ENCODE measurements at regions not wholly inside any gene's neighbourhood (a gene's known extent, or its start where the extent isn't known, plus 50 kb on each side); places are given as distances from the start of the nearest gene placed in this dataset.
A peak's percentile ranks its signal among the peaks of the same experiment; 100 is the strongest.

GRCh38 chr4:146029147-146029546 lies 90.5 kb upstream of the ZNF827 start:
- no peak overlapping the region for H3K18ac ChIP-seq (ENCODE audit: extremely low read depth, low read length)
- no peaks in the 10 kb centered on the region for H3K79me1 ChIP-seq (ENCODE audit: low read depth, low read length)
- no peak overlapping the region for H3K4ac ChIP-seq (replicated peaks; ENCODE audit: insufficient read length, low read depth, low read length)
- no peak overlapping the region for H3K27ac ChIP-seq (ENCODE audit: low read depth, low read length)
- no peaks in the 10 kb centered on the region for H3K9me3 ChIP-seq (ENCODE audit: insufficient read depth in 2 of 2, low read depth in 1 of 2, low read length in 1 of 2)
- H3K79me2 ChIP-seq (ENCODE audit: control insufficient read depth in 1 of 2, insufficient read depth in 2 of 2, low read length in 2 of 2), result no peaks in the 10 kb centered on the region
- no peak overlapping the region for H3K14ac ChIP-seq (ENCODE audit: insufficient read length)
- no peak overlapping the region for H3K9ac ChIP-seq (replicated peaks in 1 of 4; ENCODE audit: extremely low read depth in 1 of 4, low read depth in 3 of 4, low read length in 3 of 4)
- FAIRE-seq, result no peak
- TF ChIP-seq CBX8 (IDR thresholded peaks at IDR 0.05; ENCODE audit: borderline replicate concordance, low read depth, low read length), result no peak
- TF ChIP-seq BRCA1 (IDR thresholded peaks at IDR 0.05; ENCODE audit: low read depth, low read length), result no peak
- TF ChIP-seq SP2 (IDR thresholded peaks at IDR 0.05; ENCODE audit: low read length), result no peak
- no peak for TF ChIP-seq NANOG (IDR thresholded peaks at IDR 0.05; ENCODE audit: insufficient read depth, low read depth, low read length, poor library complexity, severe bottlenecking)
- no peak for TF ChIP-seq KDM5A (IDR thresholded peaks at IDR 0.05; ENCODE audit: low read length)
- no peak for TF ChIP-seq BACH1 (IDR thresholded peaks at IDR 0.05; ENCODE audit: low read length)
- no peak for TF ChIP-seq MAFK (IDR thresholded peaks at IDR 0.05; ENCODE audit: low read depth, low read length)
- no peak for TF ChIP-seq GABPA (IDR thresholded peaks at IDR 0.05; ENCODE audit: borderline replicate concordance, insufficient read depth, low read length)
- no peak for TF ChIP-seq FOSL1 (IDR thresholded peaks at IDR 0.05; ENCODE audit: insufficient read depth, low read depth, low read length)
- no peak for TF ChIP-seq JUND (IDR thresholded peaks at IDR 0.05; ENCODE audit: low read length)
- no peak for TF ChIP-seq TBP (IDR thresholded peaks at IDR 0.05; ENCODE audit: low read depth, low read length)
- ChIA-PET CTCF (ENCODE audit: partially characterized antibody) (interaction anchor here (0.6 to 1.9 kb wide), 2 partner anchors 66 to 214 kb away, joined by 3 to 5 read pairs; no protein-coding TSS in a partner anchor), POLR2A (ENCODE audit: partially characterized antibody) (no interaction called here)
- no peaks in the 10 kb centered on the region for H3K27me3 ChIP-seq (replicated peaks in 1 of 4; ENCODE audit: control insufficient read depth in 3 of 4, extremely low read depth in 1 of 4, insufficient read depth in 3 of 4, low read length in 3 of 4)
- H2BK20ac ChIP-seq (ENCODE audit: low read length), result no peak overlapping the region
- no peak overlapping the region for H2BK12ac ChIP-seq (ENCODE audit: low read depth, low read length)
- H2AFZ ChIP-seq (ENCODE audit: low read length), result peak overlapping the region; percentile 45; the same call in 1 of the 2 replicates
- H4K8ac ChIP-seq (ENCODE audit: extremely low read depth, insufficient read depth, low read length), result no peak overlapping the region
- WGBS, 2 experiments (ENCODE audit: extremely low coverage in 1 of 2, insufficient coverage in 1 of 2, insufficient read length in 1 of 2, insufficient replicate concordance in 2 of 2, low coverage in 1 of 2, low lambda C conversion rate in 2 of 2, missing lambda C conversion rate in 1 of 2), result 96% methylated on average over 3 of the region's 3 CpGs; no CpG with 5 or more reads in 1 of the 2 experiments
- H2BK15ac ChIP-seq (ENCODE audit: low read length), result no peak overlapping the region
- no peak overlapping the region for H3K56ac ChIP-seq (replicated peaks; ENCODE audit: insufficient read length, low read depth, low read length)
- no peak overlapping the region for H2AK5ac ChIP-seq (ENCODE audit: low read depth, low read length)
- H3K23me2 ChIP-seq (ENCODE audit: low read depth, low read length), result no peaks in the 10 kb centered on the region; the same call in 1 of the 2 replicates
- H3K4me1 ChIP-seq (replicated peaks in 1 of 4; ENCODE audit: control insufficient read depth in 3 of 4, insufficient read depth in 4 of 4, low read length in 3 of 4), result peaks cover 0 to 6% (median 3%) of the 10 kb centered on the region in 4 experiments; a peak in 4 of 7 replicates
- no peak for DNase-seq (ENCODE audit: low read depth in 1 of 2, low spot score in 2 of 2)
- H3K4me3 ChIP-seq (ENCODE audit: extremely low read depth in 1 of 4, insufficient read depth in 2 of 4, low read depth in 3 of 4, low read length in 4 of 4), result no peak overlapping the region
- no peak overlapping the region for H2BK5ac ChIP-seq (ENCODE audit: low read depth, low read length)
- H4K91ac ChIP-seq (replicated peaks; ENCODE audit: insufficient read length, low read length), result no peak overlapping the region
- no peak overlapping the region for H3K23ac ChIP-seq (ENCODE audit: insufficient read length)
- no peaks in the 10 kb centered on the region for H4K20me1 ChIP-seq (replicated peaks in 1 of 2; ENCODE audit: control insufficient read depth in 1 of 2, insufficient read depth in 2 of 2, low read length in 2 of 2)
- H2BK120ac ChIP-seq (replicated peaks; ENCODE audit: low read depth, low read length), result no peak overlapping the region
- no peak overlapping the region for H4K5ac ChIP-seq (ENCODE audit: insufficient read length, low read depth, low read length)
- H3K36me3 ChIP-seq (ENCODE audit: control insufficient read depth in 2 of 4, insufficient read depth in 4 of 4, low read length in 3 of 4), result no peaks in the 10 kb centered on the region; a peak in 1 of 8 replicates
- H3K4me2 ChIP-seq (ENCODE audit: insufficient read depth in 1 of 2, low read depth in 2 of 2, low read length in 2 of 2), result no peak overlapping the region

All from H1 (cell line).